K562 (cell line): ENCODE measurements at regions not wholly inside any gene's neighbourhood (a gene's known extent, or its start where the extent isn't known, plus 50 kb on each side); places are given as distances from the start of the nearest gene placed in this dataset.

ENCODE experiments used
- ATAC-seq: fragments of 200-7000 bp; cut with Tn5 transposase; 3 replicates; pipeline ENCODE4 v1.9.1; 2020; ENCODE audit warnings: moderate library complexity
- BruUV-seq: library from RNA; stranded (reverse); fragments of 400-500 nt; replicated peaks from 2 replicates; lab custom pipeline; 2021; lab: Mats Ljungman, UMichigan
- CTCF ChIA-PET: fragments of 300-600 bp; formaldehyde crosslinking; extraction: SDS; loops from one replicate; lab custom pipeline; 2021; ENCODE audit warnings: low intra/inter-chr PET ratio; lab: Yijun Ruan, JAX
- POLR2A ChIA-PET: fragments of 300-600, 350-650 bp; sonication (Branson Sonifier 250); formaldehyde crosslinking; extraction: SDS; loops from one replicate; lab custom pipeline; 2021; ENCODE audit warnings: antibody characterized with exemption, inconsistent platforms; lab: Yijun Ruan, JAX
- DNase-seq, 4 experiments: peaks; one replicate each; pipeline versions ENCODE4 v3.0.0 to v3.0.0-alpha.2; 2011 to 2018; ENCODE audit warnings: low spot score in 3 of 4, mixed read lengths in 3 of 4; ENCODE audit errors: extremely low read depth in 1 of 4
- FAIRE-seq: peaks from 2 replicates; lab custom pipeline; 2011; peaks lifted over from hg19 to GRCh38; lab: Jason Lieb, UNC
- H2AFZ ChIP-seq: 2 replicates; pipeline ENCODE4 v1.6.0; 2011; ENCODE audit warnings: low read depth, low read length, control low read depth, inconsistent platforms
- H3K27ac ChIP-seq: fragments of 200-600 bp; 3 replicates; pipeline ENCODE4 v1.8.0; 2011; ENCODE audit warnings: low read depth, mild to moderate bottlenecking, control low read depth, inconsistent platforms, low read length, moderate library complexity, mixed read lengths; ENCODE audit errors: extremely low read depth
- H3K27me3 ChIP-seq, 2 experiments: fragments of 300-600 bp in 1 of 2; 2 replicates in 1 of 2; 3 replicates in 1 of 2; pipeline versions ENCODE4 v1.6.0 to v1.8.0; 2011; ENCODE audit warnings: inconsistent platforms in 2 of 2, low read length in 2 of 2, mild to moderate bottlenecking in 1 of 2, mixed read lengths in 1 of 2, moderate library complexity in 1 of 2; ENCODE audit not compliant: control insufficient read depth in 2 of 2, insufficient read depth in 2 of 2
- H3K36me3 ChIP-seq: fragments of 300-600 bp; 3 replicates; pipeline ENCODE4 v1.8.0; 2011; ENCODE audit warnings: mild to moderate bottlenecking, low read length, inconsistent platforms; ENCODE audit not compliant: control insufficient read depth, insufficient read depth
- H3K4me1 ChIP-seq, 2 experiments: fragments of 200-600 bp in 1 of 2; replicated peaks in 1 of 2; 2 replicates in 1 of 2; 3 replicates in 1 of 2; pipeline versions ENCODE4 v1.5.1 to v1.8.0; 2011; ENCODE audit warnings: inconsistent platforms in 2 of 2, low read length in 2 of 2, mild to moderate bottlenecking in 1 of 2, mixed read lengths in 1 of 2, moderate library complexity in 1 of 2; ENCODE audit not compliant: control insufficient read depth in 2 of 2, insufficient read depth in 2 of 2
- H3K4me2 ChIP-seq: 2 replicates; pipeline ENCODE4 v1.6.1; 2011; ENCODE audit warnings: low read length, control low read depth, inconsistent platforms, mixed read lengths; ENCODE audit not compliant: insufficient read depth
- H3K4me3 ChIP-seq: fragments of 200-600 bp; sonication (generic), shearing (Covaris generic); 2 replicates; pipeline ENCODE4 v1.5.1; 2016; ENCODE audit warnings: control low read depth, inconsistent platforms
- H3K79me2 ChIP-seq: fragments of 200-600 bp; 3 replicates; pipeline ENCODE4 v1.8.0; 2011; ENCODE audit warnings: low read length, inconsistent platforms; ENCODE audit not compliant: control insufficient read depth, insufficient read depth
- H3K9ac ChIP-seq, 2 experiments: 2 replicates each; pipeline versions ENCODE4 v1.6.0 to v1.6.1; 2011; ENCODE audit warnings: low read depth in 2 of 2, low read length in 2 of 2, control low read depth in 1 of 2, inconsistent platforms in 1 of 2, mild to moderate bottlenecking in 1 of 2, mixed read lengths in 1 of 2; ENCODE audit not compliant: insufficient read depth in 1 of 2
- H3K9me1 ChIP-seq: one replicate; pipeline ENCODE4 v1.6.0; 2011; ENCODE audit warnings: inconsistent platforms, mild to moderate bottlenecking, low read length, moderate library complexity; ENCODE audit not compliant: control insufficient read depth, insufficient read depth
- H3K9me3 ChIP-seq: replicated peaks from 2 replicates; pipeline ENCODE4 v1.5.1; 2011; ENCODE audit warnings: low read depth, low read length, inconsistent platforms; ENCODE audit not compliant: control insufficient read depth, insufficient read depth
- H4K20me1 ChIP-seq: replicated peaks from 2 replicates; pipeline ENCODE4 v1.6.1; 2011; ENCODE audit warnings: low read length, inconsistent platforms, mixed read lengths; ENCODE audit not compliant: control insufficient read depth, insufficient read depth
- CBFB ChIP-seq: sonication (generic); formaldehyde crosslinking; IDR thresholded peaks from 2 replicates; pipeline ENCODE4 v1.4.0; 2020; ENCODE audit warnings: mild to moderate bottlenecking, missing genetic modification reagents
- DNMT1 ChIP-seq: fragments of 450-650 bp; IDR thresholded peaks from 2 replicates; pipeline ENCODE4 v1.6.1; 2016; ENCODE audit warnings: antibody characterized with exemption, mild to moderate bottlenecking
- ERF ChIP-seq: fragments of 450-650 bp; formaldehyde crosslinking; IDR thresholded peaks from 2 replicates; pipeline ENCODE4 v1.4.0; 2020; ENCODE audit warnings: mild to moderate bottlenecking, mixed read lengths
- JUND ChIP-seq, 2 experiments: IDR thresholded peaks; 2 replicates in 1 of 2; 3 replicates in 1 of 2; pipeline ENCODE4 v1.6.1; 2011; ENCODE audit warnings: borderline replicate concordance in 2 of 2, low read depth in 2 of 2, low read length in 2 of 2, improper control_type of control experiment in 1 of 2, missing biosample characterization in 1 of 2, missing genetic modification characterization in 1 of 2, missing genetic modification reagents in 1 of 2
- MBD2 ChIP-seq: sonication (generic); IDR thresholded peaks from 2 replicates; pipeline ENCODE4 v1.6.1; 2016; ENCODE audit warnings: low read depth, borderline replicate concordance
- NR4A1 ChIP-seq, 2 experiments: fragments of 250-450 bp in 1 of 2; fragments of 450-650 bp in 1 of 2; sonication (Bioruptor Pico) in 1 of 2; IDR thresholded peaks; 2 replicates each; pipeline versions ENCODE4 v1.4.0 to v1.6.1; 2016 to 2020; ENCODE audit warnings: mild to moderate bottlenecking in 2 of 2, missing compliant biosample characterization in 1 of 2, missing genetic modification characterization in 1 of 2, moderate library complexity in 1 of 2
- PHF21A ChIP-seq: fragments of 450-650 bp; IDR thresholded peaks from 2 replicates; pipeline ENCODE4 v1.6.1; 2017; ENCODE audit warnings: low read depth, borderline replicate concordance
- SAP30 ChIP-seq: fragments of 200-600 bp; sonication (generic); IDR thresholded peaks from 2 replicates; pipeline ENCODE4 v1.6.1; 2012; ENCODE audit warnings: borderline replicate concordance, low read depth, mild to moderate bottlenecking, moderate library complexity, low read length, control low read depth, inconsistent platforms; ENCODE audit not compliant: insufficient read depth, poor library complexity, severe bottlenecking
- SMARCC2 ChIP-seq: fragments of 450-650 bp; IDR thresholded peaks from 2 replicates; pipeline ENCODE4 v1.6.1; 2017; ENCODE audit warnings: antibody characterized with exemption, moderate library complexity, mild to moderate bottlenecking, low read depth
- SOX6 ChIP-seq: fragments of 450-650 bp; IDR thresholded peaks from 2 replicates; pipeline ENCODE4 v1.6.1; 2014; ENCODE audit warnings: mild to moderate bottlenecking
- SRSF3 ChIP-seq: fragments of 200-400 bp; formaldehyde crosslinking; IDR thresholded peaks from 2 replicates; pipeline ENCODE4 v1.6.1; 2016; ENCODE audit warnings: mild to moderate bottlenecking, low read length, moderate library complexity; ENCODE audit not compliant: insufficient read depth
- ZNF583 ChIP-seq: fragments of 250-450 bp; sonication (Bioruptor Pico); IDR thresholded peaks from 2 replicates; pipeline ENCODE4 v1.4.0; 2020
- WGBS: fragments of 100-300 bp; shearing (Covaris generic); methylation state at CpG from one replicate; pipeline ENCODE4 v1.1.6; 2016; ENCODE audit warnings: low coverage, mixed read lengths; ENCODE audit not compliant: insufficient coverage; ENCODE audit errors: missing lambda C conversion rate; 5-methylcytosine and 5-hydroxymethylcytosine counted together
- in situ Hi-C: fragments of 300-500 bp; cut with MboI; formaldehyde crosslinking; loops from 4 replicates; pipeline ENCODE4 v1.15.0; 2018; ENCODE audit warnings: inconsistent platforms, mixed read lengths
- intact Hi-C: fragments of 100-400 bp; cut with micrococcal nuclease; formaldehyde crosslinking; loops from 2 replicates; pipeline ENCODE4 v1.14.2; 2022
- TF ChIP-seq, protein P1 (sequence below): sonication (generic); formaldehyde crosslinking; IDR thresholded peaks from 2 replicates; pipeline ENCODE4 v1.8.0; 2022; ENCODE audit warnings: mild to moderate bottlenecking, low read depth, missing genetic modification reagents
- TF ChIP-seq, protein P2 (sequence below), 2 experiments: fragments of 450-650 bp; IDR thresholded peaks; 2 replicates each; pipeline ENCODE4 v1.6.1; 2016; ENCODE audit warnings: mild to moderate bottlenecking in 2 of 2, borderline replicate concordance in 1 of 2, low read depth in 1 of 2, moderate library complexity in 1 of 2

GRCh38 chr14:97539411-97539795, 742.2 kb downstream of the VRK1 start:
- no peak for ATAC-seq
- no peak overlapping the region for H3K27ac ChIP-seq
- H3K4me1 ChIP-seq, result no peaks in the 10 kb centered on the region
- no peak for DNase-seq
- H3K36me3 ChIP-seq, result no peaks in the 10 kb centered on the region
- FAIRE-seq, result no peak
- no peak overlapping the region for H3K9ac ChIP-seq
- ChIA-PET CTCF (no interaction called here), POLR2A (no interaction called here)
- no peak overlapping the region for H2AFZ ChIP-seq
- H4K20me1 ChIP-seq, result no peaks in the 10 kb centered on the region
- no peak overlapping the region for H3K4me2 ChIP-seq
- H3K9me1 ChIP-seq, result no peaks in the 10 kb centered on the region
- WGBS, result 0% methylated on average over 3 of the region's 5 CpGs
- H3K79me2 ChIP-seq, result no peaks in the 10 kb centered on the region
- intact Hi-C loops, result no loop called here
- H3K27me3 ChIP-seq, result no peaks in the 10 kb centered on the region
- H3K9me3 ChIP-seq, result no peaks in the 10 kb centered on the region
- no peak overlapping the region for H3K4me3 ChIP-seq
- in situ Hi-C loops, result no loop called here
- no TSS peak for BruUV-seq
- TF ChIP-seq, protein P1, sequence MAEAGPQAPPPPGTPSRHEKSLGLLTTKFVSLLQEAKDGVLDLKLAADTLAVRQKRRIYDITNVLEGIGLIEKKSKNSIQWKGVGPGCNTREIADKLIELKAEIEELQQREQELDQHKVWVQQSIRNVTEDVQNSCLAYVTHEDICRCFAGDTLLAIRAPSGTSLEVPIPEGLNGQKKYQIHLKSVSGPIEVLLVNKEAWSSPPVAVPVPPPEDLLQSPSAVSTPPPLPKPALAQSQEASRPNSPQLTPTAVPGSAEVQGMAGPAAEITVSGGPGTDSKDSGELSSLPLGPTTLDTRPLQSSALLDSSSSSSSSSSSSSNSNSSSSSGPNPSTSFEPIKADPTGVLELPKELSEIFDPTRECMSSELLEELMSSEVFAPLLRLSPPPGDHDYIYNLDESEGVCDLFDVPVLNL (CRISPR knock-in tag), result no peak
- TF ChIP-seq SOX6 (no peak), ERF (CRISPR knock-in tag) (no peak), CBFB (CRISPR knock-in tag) (no peak), NR4A1 (CRISPR knock-in tag; IDR thresholded peaks at IDR 0.05) (no peak), NR4A1 (tag; IDR thresholded peaks at IDR 0.05) (no peak), PHF21A (no peak), SRSF3 (no peak), MBD2 (no peak), JUND (IDR thresholded peaks at IDR 0.05; ENCODE audit: borderline replicate concordance, low read depth, low read length) (no peak), JUND (tag; IDR thresholded peaks at IDR 0.05; ENCODE audit: borderline replicate concordance, low read depth, low read length) (no peak), ZNF583 (CRISPR knock-in tag) (no peak), SAP30 (no peak), SMARCC2 (no peak), DNMT1 (no peak)
- TF ChIP-seq, protein P2, sequence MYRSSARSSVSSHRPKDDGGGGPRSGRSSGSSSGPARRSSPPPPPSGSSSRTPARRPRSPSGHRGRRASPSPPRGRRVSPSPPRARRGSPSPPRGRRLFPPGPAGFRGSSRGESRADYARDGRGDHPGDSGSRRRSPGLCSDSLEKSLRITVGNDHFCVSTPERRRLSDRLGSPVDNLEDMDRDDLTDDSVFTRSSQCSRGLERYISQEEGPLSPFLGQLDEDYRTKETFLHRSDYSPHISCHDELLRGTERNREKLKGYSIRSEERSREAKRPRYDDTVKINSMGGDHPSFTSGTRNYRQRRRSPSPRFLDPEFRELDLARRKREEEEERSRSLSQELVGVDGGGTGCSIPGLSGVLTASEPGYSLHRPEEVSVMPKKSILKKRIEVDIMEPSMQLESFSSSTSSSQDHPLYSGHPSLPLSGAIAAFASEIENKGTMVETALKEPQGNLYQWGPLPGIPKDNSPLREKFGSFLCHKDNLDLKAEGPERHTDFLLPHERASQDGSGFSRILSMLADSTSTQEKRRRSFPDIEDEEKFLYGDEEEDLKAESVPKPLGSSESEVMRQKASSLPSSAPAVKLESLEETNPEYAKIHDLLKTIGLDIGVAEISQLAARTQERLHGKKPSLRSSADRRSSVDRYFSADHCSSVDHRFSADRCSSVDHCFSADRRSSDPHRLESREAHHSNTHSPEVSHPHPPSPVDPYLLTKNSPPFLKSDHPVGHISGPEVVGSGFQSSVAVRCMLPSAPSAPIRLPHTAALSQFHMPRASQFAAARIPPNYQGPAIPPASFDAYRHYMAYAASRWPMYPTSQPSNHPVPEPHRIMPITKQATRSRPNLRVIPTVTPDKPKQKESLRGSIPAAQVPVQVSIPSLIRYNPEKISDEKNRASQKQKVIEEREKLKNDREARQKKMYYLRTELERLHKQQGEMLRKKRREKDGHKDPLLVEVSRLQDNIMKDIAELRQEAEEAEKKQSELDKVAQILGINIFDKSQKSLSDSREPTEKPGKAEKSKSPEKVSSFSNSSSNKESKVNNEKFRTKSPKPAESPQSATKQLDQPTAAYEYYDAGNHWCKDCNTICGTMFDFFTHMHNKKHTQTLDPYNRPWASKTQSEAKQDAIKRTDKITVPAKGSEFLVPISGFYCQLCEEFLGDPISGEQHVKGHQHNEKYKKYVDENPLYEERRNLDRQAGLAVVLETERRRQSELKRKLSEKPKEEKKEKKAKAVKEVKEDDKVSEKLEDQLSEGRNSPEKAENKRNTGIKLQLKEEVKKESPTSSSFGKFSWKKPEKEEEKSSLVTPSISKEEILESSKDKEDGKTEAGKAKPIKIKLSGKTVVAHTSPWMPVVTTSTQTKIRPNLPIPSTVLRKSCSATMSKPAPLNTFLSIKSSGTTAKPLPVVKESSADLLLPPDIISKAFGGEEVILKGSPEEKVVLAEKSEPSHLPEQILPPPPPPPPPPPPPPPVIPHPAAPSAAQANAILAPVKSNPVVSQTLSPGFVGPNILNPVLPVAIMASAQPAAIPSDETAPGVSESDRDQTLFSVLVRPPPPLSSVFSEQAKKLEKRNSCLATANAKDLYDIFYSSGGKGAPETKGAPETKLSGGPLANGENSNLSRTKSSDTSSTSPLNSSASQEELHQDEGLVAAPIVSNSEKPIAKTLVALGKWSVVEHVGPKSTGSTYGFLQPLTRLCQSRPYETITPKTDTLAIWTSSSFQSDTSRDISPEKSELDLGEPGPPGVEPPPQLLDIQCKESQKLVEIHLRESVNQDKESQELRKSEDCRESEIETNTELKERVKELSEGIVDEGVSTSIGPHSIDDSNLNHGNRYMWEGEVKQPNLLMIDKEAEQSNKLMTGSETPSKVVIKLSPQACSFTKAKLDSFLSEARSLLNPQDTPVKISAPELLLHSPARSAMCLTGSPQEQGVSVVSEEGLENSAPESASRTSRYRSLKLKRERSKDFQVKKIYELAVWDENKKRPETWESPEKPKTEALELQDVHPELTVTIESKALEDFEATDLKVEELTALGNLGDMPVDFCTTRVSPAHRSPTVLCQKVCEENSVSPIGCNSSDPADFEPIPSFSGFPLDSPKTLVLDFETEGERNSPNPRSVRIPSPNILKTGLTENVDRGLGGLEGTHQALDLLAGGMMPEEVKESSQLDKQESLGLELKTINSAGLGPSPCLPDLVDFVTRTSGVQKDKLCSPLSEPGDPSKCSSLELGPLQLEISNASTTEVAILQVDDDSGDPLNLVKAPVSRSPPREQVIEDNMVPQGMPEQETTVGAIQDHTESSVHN (IDR thresholded peaks at IDR 0.05; ENCODE audit: borderline replicate concordance in 1 of 2, low read depth in 1 of 2), result no peak
